NCI-H2171 treated with DMSO at 0.1 percent for 48 hours (cell line): ENCODE measurements at regions not wholly inside any gene's neighbourhood (a gene's known extent, or its start where the extent isn't known, plus 50 kb on each side); places are given as distances from the start of the nearest gene placed in this dataset.

Experiments
- DNase-seq: peaks from one replicate; lab custom pipeline; 2025; lab: John Stamatoyannopoulos, UW

DNA sequence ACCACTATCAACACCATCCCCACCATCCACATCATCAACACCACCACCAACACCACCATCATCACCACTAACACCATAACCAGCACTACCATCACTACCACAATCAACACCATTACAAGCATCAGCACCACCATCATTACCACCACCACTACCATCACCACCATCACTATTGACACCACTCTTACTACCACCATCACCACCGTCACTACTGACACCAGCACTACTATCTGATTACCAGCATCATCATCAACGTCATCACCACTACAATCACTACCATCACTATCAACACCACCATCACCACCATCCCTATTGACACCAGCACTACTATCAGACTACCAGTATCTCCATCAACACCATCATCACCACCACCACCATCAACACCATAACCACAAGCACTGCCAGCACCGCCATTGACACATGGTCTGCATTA lies 106.1 kb upstream of the RUNX3 start:
- no peak for DNase-seq

- no peak for DNase-seq
These were observed 105.5 kb upstream of the RUNX3 start for GRCh38 chr1:25035523-25036116.

GRCh38 chr1:25034736-25035522 lies 104.9 kb upstream of the RUNX3 start:
- DNase-seq: no peak

DNA sequence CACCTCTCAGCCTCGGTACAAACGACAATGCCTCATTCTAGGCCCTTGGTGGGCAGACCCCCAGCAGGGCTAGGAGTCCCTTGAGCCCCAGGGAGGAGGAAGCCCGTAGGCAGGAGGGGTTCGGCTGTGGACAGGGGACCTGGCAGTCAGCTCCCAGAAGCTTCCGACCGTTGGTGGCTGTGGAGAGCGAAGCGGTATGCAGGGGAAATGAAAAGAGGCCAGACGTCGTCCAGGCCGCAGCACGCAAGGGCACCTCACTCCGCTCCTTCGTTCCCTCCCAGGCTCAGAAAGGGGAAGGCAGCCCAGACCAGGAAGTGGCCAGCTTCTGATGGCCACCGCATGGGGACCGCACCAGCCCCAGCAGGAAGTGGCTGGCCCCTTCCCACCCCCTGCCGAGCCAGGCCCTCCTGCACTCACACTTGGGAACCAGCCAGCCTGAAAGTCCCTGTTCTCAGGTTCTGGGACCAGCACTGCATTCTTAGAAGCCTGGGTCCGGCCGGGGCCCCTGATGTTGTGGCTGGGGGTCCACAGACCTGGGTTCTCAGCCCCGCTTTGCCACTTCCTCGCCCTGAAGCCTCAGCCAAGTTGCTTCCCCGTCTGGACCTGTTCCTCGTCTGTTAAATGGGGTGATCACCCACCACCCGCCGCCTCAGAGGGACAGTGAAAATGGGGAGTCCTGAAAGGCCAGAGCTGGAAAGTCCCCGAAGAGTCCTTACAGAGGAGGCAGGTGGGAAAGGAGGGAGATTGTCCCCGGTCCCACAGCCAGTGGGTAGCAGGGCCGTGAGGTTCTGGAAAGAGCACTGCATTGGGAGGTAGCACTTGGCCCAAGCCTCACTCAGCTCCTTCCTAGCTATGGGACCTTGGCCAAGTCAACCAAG lies 104.0 kb upstream of the RUNX3 start:
- no peak for DNase-seq

GRCh38 chr1:25033030-25033827 lies 103.2 kb upstream of the RUNX3 start:
- DNase-seq: no peak

DNA sequence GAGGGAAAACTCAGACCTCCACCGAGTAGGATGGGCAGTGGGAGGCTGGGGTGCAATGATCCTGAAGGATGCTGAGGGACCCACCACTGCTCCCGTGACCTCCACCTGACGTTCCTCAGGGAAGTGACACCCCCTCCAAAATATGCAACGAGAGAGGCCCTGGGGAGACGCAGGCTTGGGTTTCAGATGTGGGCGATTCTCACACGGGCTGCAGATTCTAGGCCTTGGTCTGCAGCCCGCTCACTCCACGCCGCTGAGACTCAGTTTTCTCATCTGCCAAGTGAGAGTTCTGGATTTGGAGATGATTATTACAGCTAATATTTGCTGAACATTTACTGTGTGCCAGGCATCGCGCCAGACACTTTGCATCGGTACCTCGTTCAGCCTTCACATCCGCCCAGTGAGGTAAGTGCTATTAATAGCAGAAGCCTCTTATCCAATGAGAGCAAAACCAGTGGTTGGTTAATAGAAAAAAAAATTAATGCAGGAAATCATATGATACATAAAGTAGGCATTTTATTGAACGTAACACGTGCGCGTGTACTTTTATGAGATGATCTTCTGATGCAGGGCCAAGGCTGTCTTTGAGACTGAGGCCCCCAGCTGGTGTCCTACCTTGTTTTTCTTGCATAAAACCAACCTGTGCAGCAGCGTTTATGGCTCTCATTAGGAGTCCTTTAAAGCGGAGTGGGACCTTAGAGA lies 102.0 kb upstream of the RUNX3 start:
- peak; percentile 47 for DNase-seq

DNA sequence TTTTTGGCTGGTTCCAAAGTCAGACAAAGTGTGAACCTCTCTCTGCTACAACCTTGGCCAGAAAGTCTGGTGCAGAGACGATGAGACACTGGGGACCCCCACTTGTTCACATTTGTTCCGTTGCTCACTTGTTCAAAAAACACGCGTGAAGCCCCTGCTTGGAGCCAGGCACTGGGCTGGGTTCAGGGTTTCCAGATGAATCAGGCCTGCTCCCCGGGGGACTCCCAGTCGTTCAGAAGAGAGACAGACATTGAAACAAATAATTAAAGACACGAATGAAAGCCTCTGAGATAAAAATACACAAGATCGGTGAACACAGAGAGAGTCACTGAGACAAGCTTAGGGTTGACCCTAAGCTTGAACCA lies 101.5 kb upstream of the RUNX3 start:
- no peak for DNase-seq

GRCh38 chr1:25030674-25031589 lies 100.9 kb upstream of the RUNX3 start:
- no peak for DNase-seq

DNA sequence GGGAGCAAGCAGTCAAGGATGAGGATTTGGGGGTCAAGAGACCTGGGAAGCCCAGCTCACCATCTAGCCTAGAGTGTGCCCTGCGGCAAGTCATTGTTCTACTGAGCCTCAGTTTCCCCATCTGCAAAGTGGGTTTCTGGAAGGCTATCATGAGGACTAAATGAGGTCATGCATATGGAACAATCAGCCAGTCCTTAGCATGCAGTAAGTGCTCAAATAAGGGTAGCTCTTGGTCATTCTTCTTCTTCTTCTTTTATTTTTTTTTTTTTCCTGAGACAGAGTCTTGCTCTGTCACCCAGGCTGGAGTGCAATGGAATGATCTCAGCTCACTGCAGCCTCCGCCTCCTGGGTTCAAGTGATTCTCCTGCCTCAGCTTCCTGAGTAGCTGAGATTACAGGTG lies 99.9 kb upstream of the RUNX3 start:
- DNase-seq: no peak

- DNase-seq: no peak
These were observed 99.0 kb upstream of the RUNX3 start for GRCh38 chr1:25028907-25029599.

GRCh38 chr1:25028587-25028906 lies 98.5 kb upstream of the RUNX3 start:
- no peak for DNase-seq

GRCh38 chr1:25027822-25028586 lies 97.9 kb upstream of the RUNX3 start:
- DNase-seq: no peak

- no peak for DNase-seq
These were observed 96.8 kb upstream of the RUNX3 start for GRCh38 chr1:25026730-25027450.

DNA sequence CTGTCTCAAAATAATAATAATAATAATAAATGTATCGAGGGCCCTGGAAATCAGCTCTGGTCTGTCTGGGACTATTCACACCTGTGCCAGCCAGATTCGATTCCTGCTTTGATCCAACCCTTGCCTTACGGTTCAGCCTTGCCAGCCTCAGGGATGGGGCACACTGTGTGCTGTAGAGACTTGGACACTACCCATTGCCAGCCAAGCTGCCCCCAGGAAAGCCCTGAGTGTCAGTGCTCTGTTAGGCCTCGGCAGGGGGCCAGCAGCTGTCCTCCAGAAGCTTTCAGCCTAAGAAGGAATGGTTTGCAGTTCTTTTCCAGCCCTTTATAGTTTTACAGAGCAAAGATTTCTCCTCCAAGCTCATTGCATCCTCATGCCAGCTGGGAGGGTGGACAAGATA lies 96.2 kb upstream of the RUNX3 start:
- no peak for DNase-seq

GRCh38 chr1:25024615-25025350 lies 94.7 kb upstream of the RUNX3 start:
- DNase-seq: no peak

GRCh38 chr1:25023826-25024225 lies 93.8 kb upstream of the RUNX3 start:
- no peak for DNase-seq

- DNase-seq: no peak
These were observed 93.1 kb upstream of the RUNX3 start for GRCh38 chr1:25023190-25023578.
